ENCODE measurements at regions not wholly inside any gene's neighbourhood (a gene's known extent, or its start where the extent isn't known, plus 50 kb on each side); places are given as distances from the start of the nearest gene placed in this dataset.

DNA sequence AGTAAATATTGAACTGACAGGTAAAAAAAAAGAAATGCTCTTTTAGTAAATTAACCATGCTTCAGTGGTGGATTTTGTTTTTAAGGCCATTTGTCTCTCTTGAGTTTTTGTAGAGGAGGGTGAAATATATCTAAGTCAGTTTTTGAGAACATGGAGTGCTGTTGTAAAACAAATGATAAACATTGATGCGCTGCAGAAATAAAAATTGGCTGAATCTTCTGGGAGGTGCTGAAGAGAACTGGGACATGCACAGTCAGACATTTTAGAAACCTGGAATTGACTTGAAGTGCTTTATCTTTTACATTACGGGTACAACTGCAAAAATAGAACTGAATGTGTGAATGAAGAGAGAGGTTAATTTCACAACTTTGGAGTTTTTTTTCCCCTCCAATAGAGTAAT lies 203.0 kb upstream of the HDAC9 start:
- no peaks in the 10 kb centered on the region for H3K36me3 ChIP-seq
- H3K27me3 ChIP-seq = no peaks in the 10 kb centered on the region
- no peak for DNase-seq
- WGBS, 3 donors = 15 to 31% (median 23%) methylated on average over 2 of the region's 2 CpGs
- no peaks in the 10 kb centered on the region for H3K4me1 ChIP-seq (ENCODE audit: insufficient read depth)
- H3K27ac ChIP-seq = no peak overlapping the region
- intact Hi-C loops (cut with DNase I) = no loop called here
- H3K9me3 ChIP-seq = no peaks in the 10 kb centered on the region
- TF ChIP-seq EP300 (IDR thresholded peaks at IDR 0.05) = no peak
- TF ChIP-seq POLR2A (IDR thresholded peaks at IDR 0.05) = no peak
- TF ChIP-seq, protein P1, sequence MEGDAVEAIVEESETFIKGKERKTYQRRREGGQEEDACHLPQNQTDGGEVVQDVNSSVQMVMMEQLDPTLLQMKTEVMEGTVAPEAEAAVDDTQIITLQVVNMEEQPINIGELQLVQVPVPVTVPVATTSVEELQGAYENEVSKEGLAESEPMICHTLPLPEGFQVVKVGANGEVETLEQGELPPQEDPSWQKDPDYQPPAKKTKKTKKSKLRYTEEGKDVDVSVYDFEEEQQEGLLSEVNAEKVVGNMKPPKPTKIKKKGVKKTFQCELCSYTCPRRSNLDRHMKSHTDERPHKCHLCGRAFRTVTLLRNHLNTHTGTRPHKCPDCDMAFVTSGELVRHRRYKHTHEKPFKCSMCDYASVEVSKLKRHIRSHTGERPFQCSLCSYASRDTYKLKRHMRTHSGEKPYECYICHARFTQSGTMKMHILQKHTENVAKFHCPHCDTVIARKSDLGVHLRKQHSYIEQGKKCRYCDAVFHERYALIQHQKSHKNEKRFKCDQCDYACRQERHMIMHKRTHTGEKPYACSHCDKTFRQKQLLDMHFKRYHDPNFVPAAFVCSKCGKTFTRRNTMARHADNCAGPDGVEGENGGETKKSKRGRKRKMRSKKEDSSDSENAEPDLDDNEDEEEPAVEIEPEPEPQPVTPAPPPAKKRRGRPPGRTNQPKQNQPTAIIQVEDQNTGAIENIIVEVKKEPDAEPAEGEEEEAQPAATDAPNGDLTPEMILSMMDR (IDR thresholded peaks at IDR 0.05) = no peak
- no peak overlapping the region for H3K4me3 ChIP-seq

DNA sequence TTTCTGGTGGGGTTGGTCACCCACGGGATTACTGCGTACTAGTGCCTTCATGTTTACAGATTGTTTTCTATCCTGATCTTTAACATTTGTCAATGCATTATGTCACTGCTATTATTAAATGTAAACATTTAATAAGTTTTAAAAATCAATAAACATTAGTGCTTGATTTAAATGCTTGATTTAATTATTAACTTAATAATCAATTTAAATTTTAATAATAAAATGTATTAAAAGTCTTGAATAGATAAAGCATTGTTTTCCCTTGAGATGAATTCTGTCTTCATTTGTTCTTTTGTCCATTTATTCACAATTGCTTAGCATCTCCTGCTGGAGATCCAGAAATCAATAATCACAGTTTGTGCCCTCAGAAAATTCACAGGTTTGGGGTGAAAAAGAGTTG lies 201.8 kb upstream of the HDAC9 start:
- Histone ChIP-seq H3K36me3 (no peaks in the 10 kb centered on the region), H3K4me3 (no peak overlapping the region), H3K27me3 (no peaks in the 10 kb centered on the region), H3K27ac (no peak overlapping the region), H3K4me1 (ENCODE audit: insufficient read depth) (no peaks in the 10 kb centered on the region), H3K9me3 (no peaks in the 10 kb centered on the region)
- intact Hi-C loops (cut with DNase I) = no loop called here
- TF ChIP-seq EP300 (IDR thresholded peaks at IDR 0.05) = no peak
- no peak for DNase-seq
- 87 to 91% (median 91%) methylated on average over 2 of the region's 2 CpGs for WGBS, 3 donors

DNA sequence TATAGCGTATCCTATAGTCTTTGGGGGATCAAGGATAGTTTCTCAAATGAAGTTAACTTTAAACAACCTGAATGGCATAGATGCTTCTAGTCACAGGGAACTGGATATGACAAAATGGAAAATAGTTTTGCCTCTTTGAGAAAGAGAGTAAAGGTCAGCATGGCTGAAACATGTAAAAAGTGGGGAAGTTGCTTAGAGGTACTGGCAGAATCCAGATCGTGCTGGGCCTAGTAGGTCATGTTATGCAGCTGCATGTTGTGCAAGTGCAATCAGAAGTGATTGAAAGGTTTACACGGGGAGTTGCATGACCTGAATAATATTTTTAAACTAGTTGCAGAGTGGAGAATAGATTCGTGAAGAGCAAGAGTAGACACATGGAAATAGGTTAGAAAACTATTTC lies 201.1 kb upstream of the HDAC9 start:
- WGBS, 3 donors = 80 to 85% (median 82%) methylated on average over 4 of the region's 4 CpGs
- Histone ChIP-seq H3K4me3 (no peak overlapping the region), H3K9me3 (no peaks in the 10 kb centered on the region), H3K27me3 (no peaks in the 10 kb centered on the region), H3K4me1 (ENCODE audit: insufficient read depth) (no peaks in the 10 kb centered on the region), H3K36me3 (no peaks in the 10 kb centered on the region), H3K27ac (no peak overlapping the region)
- no peak for TF ChIP-seq EP300 (IDR thresholded peaks at IDR 0.05)
- no peak for TF ChIP-seq POLR2A (IDR thresholded peaks at IDR 0.05)
- TF ChIP-seq, protein P1 (IDR thresholded peaks at IDR 0.05) = no peak
- no peak for DNase-seq
- intact Hi-C loops (cut with DNase I) = no loop called here

DNA sequence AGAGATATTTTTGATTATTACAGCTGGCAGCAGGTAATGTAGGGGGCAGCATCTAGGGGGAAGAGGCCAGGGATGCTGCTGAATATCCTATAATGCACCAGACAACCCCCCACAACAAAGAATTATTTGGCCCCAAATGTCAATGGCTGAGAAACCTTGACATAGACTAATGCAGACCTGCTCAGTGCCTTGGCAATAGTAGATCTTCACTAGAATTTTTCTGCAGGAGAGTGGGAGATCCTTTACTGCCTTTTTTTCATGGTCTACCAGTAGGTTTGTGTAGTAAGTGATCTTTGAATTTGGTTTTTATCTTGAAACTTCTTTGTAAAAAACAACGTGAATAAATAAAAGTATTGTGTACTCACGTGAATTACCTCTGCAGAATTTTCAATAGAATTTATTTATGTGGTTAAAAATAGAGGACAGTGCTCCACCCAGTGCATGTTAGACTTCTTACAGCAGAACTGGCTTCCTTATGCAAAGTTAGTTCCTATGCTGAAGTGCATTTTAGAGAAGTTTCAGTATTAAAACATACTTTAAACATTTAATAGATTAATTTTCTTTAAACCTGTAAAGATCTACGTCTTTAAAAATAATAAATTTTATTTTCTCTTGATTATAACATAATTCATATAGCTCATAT lies 199.6 kb upstream of the HDAC9 start:
- H3K4me3 ChIP-seq = no peak overlapping the region
- no peak overlapping the region for H3K27ac ChIP-seq
- intact Hi-C loops (cut with DNase I) = no loop called here
- TF ChIP-seq, protein P1 (IDR thresholded peaks at IDR 0.05) = no peak
- TF ChIP-seq POLR2A (IDR thresholded peaks at IDR 0.05) (no peak), EP300 (IDR thresholded peaks at IDR 0.05) (no peak)
- WGBS, 3 donors = 54 to 68% (median 58%) methylated on average over 3 of the region's 3 CpGs
- no peaks in the 10 kb centered on the region for H3K9me3 ChIP-seq
- no peaks in the 10 kb centered on the region for H3K27me3 ChIP-seq
- no peaks in the 10 kb centered on the region for H3K36me3 ChIP-seq
- DNase-seq = no peak
- H3K4me1 ChIP-seq (ENCODE audit: insufficient read depth) = no peaks in the 10 kb centered on the region

DNA sequence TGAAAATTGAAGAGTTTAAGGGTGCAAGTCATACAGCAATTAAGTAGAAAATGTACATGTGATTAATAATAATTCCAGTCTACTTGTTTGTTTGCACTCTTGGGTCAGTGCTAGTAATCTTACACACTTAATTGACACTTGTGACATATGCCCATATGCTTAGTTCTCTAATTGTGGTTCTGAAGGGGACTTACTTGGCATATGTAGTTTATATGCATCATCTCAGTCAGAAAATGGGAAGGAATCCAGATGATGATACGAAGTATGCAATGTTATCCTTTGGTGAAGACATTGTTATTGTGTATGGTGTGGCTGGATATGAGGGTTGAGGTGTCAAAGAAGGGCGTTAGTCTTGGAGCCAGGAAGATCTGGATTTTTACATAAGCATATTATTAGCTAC lies 193.5 kb upstream of the HDAC9 start:
- TF ChIP-seq, protein P1 (IDR thresholded peaks at IDR 0.05) = no peak
- no peak for TF ChIP-seq POLR2A (IDR thresholded peaks at IDR 0.05)
- TF ChIP-seq EP300 (IDR thresholded peaks at IDR 0.05) = no peak
- Histone ChIP-seq H3K27me3 (no peaks in the 10 kb centered on the region), H3K4me3 (no peak overlapping the region), H3K4me1 (ENCODE audit: insufficient read depth) (no peaks in the 10 kb centered on the region), H3K27ac (no peak overlapping the region), H3K36me3 (no peaks in the 10 kb centered on the region), H3K9me3 (no peaks in the 10 kb centered on the region)
- WGBS, 3 donors = 36 to 60% (median 57%) methylated on average over 2 of the region's 2 CpGs
- DNase-seq = no peak
- intact Hi-C loops (cut with DNase I) = no loop called here
